Stimulated activated memory B cell treated with anti-CD40 and anti-IgM and Interleukin-4, amounts not matched to agents 10 μg/mL and 1 μg/mL and 100 μg/mL, for 72 hours (primary cell): ENCODE measurements at regions not wholly inside any gene's neighbourhood (a gene's known extent, or its start where the extent isn't known, plus 50 kb on each side); places are given as distances from the start of the nearest gene placed in this dataset.

ENCODE experiments used
- ATAC-seq: fragments of 150-1000 bp; cut with Tn5 transposase; 2 replicates; pipeline ENCODE4 v1.10.0; 2021
- H3K27ac Mint-ChIP-seq: one replicate; pipeline ENCODE4 v1.8.0; 2022; ENCODE audit warnings: mild to moderate bottlenecking, mixed read lengths
- H3K27me3 Mint-ChIP-seq: one replicate; pipeline ENCODE4 v1.8.0; 2022; ENCODE audit warnings: mixed read lengths
- H3K36me3 Mint-ChIP-seq: one replicate; pipeline ENCODE4 v1.8.0; 2022; ENCODE audit warnings: mixed read lengths
- H3K4me1 Mint-ChIP-seq: one replicate; pipeline ENCODE4 v1.8.0; 2022; ENCODE audit warnings: mixed read lengths
- H3K4me3 Mint-ChIP-seq: one replicate; pipeline ENCODE4 v1.8.0; 2022; ENCODE audit warnings: mild to moderate bottlenecking, moderate library complexity, mixed read lengths
- H3K9me3 Mint-ChIP-seq: one replicate; pipeline ENCODE4 v1.8.0; 2022; ENCODE audit warnings: mixed read lengths

GRCh38 chr13:59247171-59247570 lies 916.6 kb downstream of the DIAPH3 start:
- H3K27me3 Mint-ChIP-seq, result no peaks in the 10 kb centered on the region
- H3K27ac Mint-ChIP-seq, result no peak overlapping the region
- H3K4me1 Mint-ChIP-seq, result no peaks in the 10 kb centered on the region
- no peak for ATAC-seq
- H3K36me3 Mint-ChIP-seq, result no peaks in the 10 kb centered on the region
- no peak overlapping the region for H3K4me3 Mint-ChIP-seq
- no peaks in the 10 kb centered on the region for H3K9me3 Mint-ChIP-seq

GRCh38 chr13:59250336-59251189 lies 913.2 kb downstream of the DIAPH3 start:
- ATAC-seq, result no peak
- no peak overlapping the region for H3K4me3 Mint-ChIP-seq

GRCh38 chr13:59259165-59260000 lies 904.3 kb downstream of the DIAPH3 start:
- Mint-ChIP-seq H3K9me3 (peaks cover 4% of the 10 kb centered on the region), H3K27ac (no peak overlapping the region), H3K4me1 (no peaks in the 10 kb centered on the region), H3K27me3 (no peaks in the 10 kb centered on the region), H3K36me3 (no peaks in the 10 kb centered on the region), H3K4me3 (no peak overlapping the region)
- peak; percentile 12 for ATAC-seq

More at GRCh38 chr13:59250336-59251189, 913.2 kb downstream of the DIAPH3 start:
- peaks cover 8% of the 10 kb centered on the region for H3K9me3 Mint-ChIP-seq
- H3K36me3 Mint-ChIP-seq, result no peaks in the 10 kb centered on the region
- H3K4me1 Mint-ChIP-seq, result no peaks in the 10 kb centered on the region
- H3K27me3 Mint-ChIP-seq, result no peaks in the 10 kb centered on the region
- no peak overlapping the region for H3K27ac Mint-ChIP-seq

GRCh38 chr13:59261928-59262488 lies 901.7 kb downstream of the DIAPH3 start:
- Mint-ChIP-seq H3K27ac (no peak overlapping the region), H3K9me3 (peaks cover 5% of the 10 kb centered on the region), H3K4me3 (no peak overlapping the region), H3K4me1 (no peaks in the 10 kb centered on the region), H3K36me3 (no peaks in the 10 kb centered on the region), H3K27me3 (no peaks in the 10 kb centered on the region)
- ATAC-seq, result no peak

DNA sequence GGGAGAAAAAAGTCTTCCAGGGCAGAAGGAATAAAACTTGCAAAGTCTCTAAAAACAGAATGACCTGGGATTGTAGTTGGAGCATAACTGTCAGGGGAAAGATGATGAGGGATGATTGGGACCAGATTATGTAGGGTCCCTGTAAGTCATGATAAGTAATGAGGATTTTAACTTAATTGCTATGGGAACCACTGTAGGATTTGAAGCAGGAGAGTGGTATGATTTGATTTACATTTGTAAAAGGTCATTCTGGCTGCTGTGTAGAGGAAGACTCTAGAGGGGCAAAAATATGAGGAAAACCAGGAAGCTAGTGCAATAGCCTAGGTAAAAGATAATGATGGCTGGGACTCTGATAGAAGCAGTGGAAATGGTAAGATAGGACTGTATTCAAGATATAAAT lies 900.2 kb downstream of the DIAPH3 start:
- no peaks in the 10 kb centered on the region for H3K36me3 Mint-ChIP-seq
- no peak for ATAC-seq
- peaks cover 5% of the 10 kb centered on the region for H3K9me3 Mint-ChIP-seq
- H3K27ac Mint-ChIP-seq, result no peak overlapping the region
- H3K4me3 Mint-ChIP-seq, result no peak overlapping the region
- no peaks in the 10 kb centered on the region for H3K4me1 Mint-ChIP-seq
- no peaks in the 10 kb centered on the region for H3K27me3 Mint-ChIP-seq

GRCh38 chr13:59266478-59267063 lies 897.2 kb downstream of the DIAPH3 start:
- H3K4me3 Mint-ChIP-seq, result no peak overlapping the region
- ATAC-seq, result no peak
- peaks cover 5% of the 10 kb centered on the region for H3K9me3 Mint-ChIP-seq
- no peaks in the 10 kb centered on the region for H3K4me1 Mint-ChIP-seq
- no peaks in the 10 kb centered on the region for H3K27me3 Mint-ChIP-seq
- no peaks in the 10 kb centered on the region for H3K36me3 Mint-ChIP-seq
- no peak overlapping the region for H3K27ac Mint-ChIP-seq

DNA sequence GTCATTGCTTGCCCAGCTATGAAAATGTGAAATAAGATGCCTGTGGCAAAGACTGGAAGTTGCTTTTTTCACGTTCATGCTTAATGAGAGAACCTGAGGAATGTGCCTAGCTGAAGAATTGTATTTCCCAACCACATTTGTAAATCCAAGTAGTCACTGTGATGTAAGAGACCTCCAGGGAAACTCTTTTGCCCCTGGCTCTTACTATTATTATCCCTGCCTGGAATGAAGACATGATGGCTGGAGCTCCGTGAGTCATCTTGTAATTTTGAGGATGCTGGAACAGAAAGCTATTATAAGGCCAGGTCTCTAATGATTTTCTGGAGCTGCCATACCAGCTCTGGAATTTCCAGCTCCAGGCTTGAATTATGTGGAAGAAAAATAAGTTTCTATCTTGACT lies 894.3 kb downstream of the DIAPH3 start:
- no peak for ATAC-seq
- H3K4me3 Mint-ChIP-seq, result no peak overlapping the region
- no peaks in the 10 kb centered on the region for H3K4me1 Mint-ChIP-seq

DNA sequence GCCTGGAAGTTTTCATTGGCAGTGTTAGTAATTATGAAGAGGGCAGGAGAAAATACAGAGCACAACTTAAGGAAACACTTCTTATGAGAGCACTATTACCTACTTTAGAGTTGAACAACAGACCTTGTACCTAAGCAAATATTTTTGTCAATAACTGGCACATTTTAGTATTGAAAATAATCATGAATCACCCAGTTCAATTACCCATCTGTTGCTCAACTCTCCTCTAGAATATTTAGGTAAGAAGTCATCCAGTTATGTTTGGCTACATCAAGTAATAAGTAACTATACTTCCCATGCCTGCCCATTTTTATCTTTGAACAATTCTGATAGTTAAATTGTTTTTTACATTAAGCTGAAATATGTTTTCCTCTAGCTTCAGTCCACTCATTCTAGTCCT lies 893.4 kb downstream of the DIAPH3 start:
- Mint-ChIP-seq H3K36me3 (no peaks in the 10 kb centered on the region), H3K27ac (no peak overlapping the region)

More for the DNA sequence above, 894.3 kb downstream of the DIAPH3 start:
- peaks cover 5% of the 10 kb centered on the region for H3K9me3 Mint-ChIP-seq
- H3K36me3 Mint-ChIP-seq, result no peaks in the 10 kb centered on the region
- no peak overlapping the region for H3K27ac Mint-ChIP-seq
- H3K27me3 Mint-ChIP-seq, result no peaks in the 10 kb centered on the region

DNA sequence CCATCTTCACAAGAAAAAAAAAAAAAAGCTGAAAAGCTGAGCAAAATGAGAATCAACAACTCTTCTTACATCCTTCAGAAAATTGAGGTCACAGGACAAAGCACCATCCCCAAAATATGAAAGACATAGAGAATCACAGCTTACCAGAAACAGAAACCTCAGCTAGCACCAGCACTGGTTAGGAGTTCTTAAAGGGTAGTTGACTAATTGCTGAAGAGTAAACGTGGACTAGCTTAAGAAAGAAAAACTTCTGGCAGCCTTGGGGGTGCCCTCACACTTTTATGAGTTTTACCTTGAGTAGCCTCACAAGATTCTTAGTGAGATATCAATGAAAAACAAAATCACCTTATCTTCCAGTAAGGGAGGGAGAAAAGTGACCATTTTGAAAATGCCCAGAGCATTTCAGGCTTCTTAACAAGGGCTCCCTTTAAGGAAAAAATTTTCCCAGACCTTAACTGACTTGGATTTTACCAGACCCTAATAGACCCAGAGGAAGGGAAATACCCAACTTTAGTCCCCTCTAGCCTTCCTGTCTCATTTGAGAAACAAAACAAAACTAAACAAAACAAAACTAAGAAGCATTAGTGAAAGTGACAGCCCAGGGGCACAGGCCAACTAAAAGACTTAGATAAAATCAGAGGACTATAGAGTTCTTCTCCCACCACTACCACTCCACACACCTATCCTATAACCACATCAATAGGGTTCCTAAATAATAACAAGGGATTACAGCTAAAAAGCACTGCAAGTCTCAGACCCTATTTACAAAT lies 888.6 kb downstream of the DIAPH3 start:
- no peak for ATAC-seq
- no peaks in the 10 kb centered on the region for H3K9me3 Mint-ChIP-seq
- no peak overlapping the region for H3K27ac Mint-ChIP-seq
- no peaks in the 10 kb centered on the region for H3K36me3 Mint-ChIP-seq
- H3K4me1 Mint-ChIP-seq, result no peaks in the 10 kb centered on the region
- H3K4me3 Mint-ChIP-seq, result no peak overlapping the region
- no peaks in the 10 kb centered on the region for H3K27me3 Mint-ChIP-seq

More for the DNA sequence above, 893.4 kb downstream of the DIAPH3 start:
- no peaks in the 10 kb centered on the region for H3K4me1 Mint-ChIP-seq
- no peaks in the 10 kb centered on the region for H3K27me3 Mint-ChIP-seq
- no peak overlapping the region for H3K4me3 Mint-ChIP-seq
- ATAC-seq, result no peak
- no peaks in the 10 kb centered on the region for H3K9me3 Mint-ChIP-seq

- no peaks in the 10 kb centered on the region for H3K4me1 Mint-ChIP-seq
- H3K36me3 Mint-ChIP-seq, result no peaks in the 10 kb centered on the region
- no peak overlapping the region for H3K4me3 Mint-ChIP-seq
- H3K27me3 Mint-ChIP-seq, result no peaks in the 10 kb centered on the region
- H3K9me3 Mint-ChIP-seq, result no peaks in the 10 kb centered on the region
- no peak for ATAC-seq
- no peak overlapping the region for H3K27ac Mint-ChIP-seq
These were observed 887.3 kb downstream of the DIAPH3 start for GRCh38 chr13:59276436-59276835.

DNA sequence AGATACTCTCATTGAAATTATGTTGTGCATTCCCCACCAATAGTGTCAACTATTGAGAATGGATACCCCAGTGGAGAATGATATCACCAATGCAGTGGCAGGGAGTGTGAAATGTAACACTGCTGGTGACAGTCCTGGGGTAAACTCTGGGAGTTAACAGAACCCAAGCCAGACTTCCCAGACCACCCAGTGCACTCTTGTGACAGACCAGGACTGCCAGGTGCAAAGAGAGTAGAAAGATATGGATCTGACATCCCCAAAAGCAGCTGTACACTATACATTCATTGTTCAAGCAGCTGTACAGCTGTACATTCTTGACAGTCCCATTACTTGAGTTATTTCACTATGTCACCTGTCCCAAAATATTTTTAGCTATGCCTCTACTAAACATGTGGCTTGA lies 886.6 kb downstream of the DIAPH3 start:
- Mint-ChIP-seq H3K36me3 (no peaks in the 10 kb centered on the region), H3K27ac (no peak overlapping the region), H3K9me3 (no peaks in the 10 kb centered on the region), H3K27me3 (no peaks in the 10 kb centered on the region), H3K4me3 (no peak overlapping the region), H3K4me1 (no peaks in the 10 kb centered on the region)
- ATAC-seq, result peak; percentile 48

DNA sequence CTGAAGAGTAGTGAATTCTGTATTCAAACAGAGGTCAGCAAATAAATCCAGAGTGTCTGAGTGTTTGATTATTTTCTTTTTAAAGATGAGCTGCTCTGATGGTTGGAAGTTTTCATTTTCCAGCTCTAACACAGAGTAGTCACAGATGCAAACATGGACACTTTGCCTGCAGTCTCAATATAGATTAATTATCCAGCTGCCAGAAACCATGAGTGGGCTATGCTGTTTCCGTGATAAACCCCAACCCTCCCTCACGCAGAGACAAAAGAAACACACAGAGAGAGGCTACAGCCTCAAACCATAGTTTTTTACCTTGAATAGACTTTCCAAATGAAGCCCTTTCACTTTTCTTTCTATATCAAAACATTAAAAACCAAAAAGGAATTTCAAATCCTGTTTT lies 884.7 kb downstream of the DIAPH3 start:
- ATAC-seq, result no peak
- no peaks in the 10 kb centered on the region for H3K4me1 Mint-ChIP-seq
- H3K4me3 Mint-ChIP-seq, result no peak overlapping the region
- no peak overlapping the region for H3K27ac Mint-ChIP-seq
- H3K27me3 Mint-ChIP-seq, result no peaks in the 10 kb centered on the region
- H3K9me3 Mint-ChIP-seq, result no peaks in the 10 kb centered on the region
- H3K36me3 Mint-ChIP-seq, result no peaks in the 10 kb centered on the region

GRCh38 chr13:59279576-59279975 lies 884.2 kb downstream of the DIAPH3 start:
- Mint-ChIP-seq H3K4me1 (no peaks in the 10 kb centered on the region), H3K4me3 (no peak overlapping the region), H3K9me3 (no peaks in the 10 kb centered on the region), H3K27me3 (no peaks in the 10 kb centered on the region), H3K27ac (no peak overlapping the region), H3K36me3 (no peaks in the 10 kb centered on the region)
- no peak for ATAC-seq

DNA sequence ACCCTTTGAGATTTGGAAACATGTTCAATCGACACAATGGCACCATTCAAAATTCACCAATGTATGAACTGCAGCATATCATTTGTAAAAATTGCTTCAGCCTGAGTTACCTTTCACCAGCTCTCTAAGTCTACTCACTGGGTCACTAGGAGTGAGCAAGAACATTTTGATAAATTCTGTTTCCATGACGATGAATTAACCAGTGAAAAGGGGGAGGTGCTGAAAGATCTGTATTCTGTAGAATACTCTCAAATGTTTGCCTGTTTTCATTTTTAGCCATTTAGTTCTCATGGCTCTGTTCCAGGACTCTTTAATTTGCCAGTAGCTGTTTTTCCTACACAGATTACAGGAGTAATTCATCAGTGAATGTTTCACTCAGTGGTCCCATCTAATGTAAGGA lies 883.4 kb downstream of the DIAPH3 start:
- Mint-ChIP-seq H3K36me3 (no peaks in the 10 kb centered on the region), H3K9me3 (no peaks in the 10 kb centered on the region), H3K4me3 (no peak overlapping the region), H3K27ac (no peak overlapping the region), H3K27me3 (no peaks in the 10 kb centered on the region), H3K4me1 (no peaks in the 10 kb centered on the region)
- no peak for ATAC-seq

- no peak for ATAC-seq
- H3K27me3 Mint-ChIP-seq, result no peaks in the 10 kb centered on the region
- no peak overlapping the region for H3K4me3 Mint-ChIP-seq
- no peaks in the 10 kb centered on the region for H3K4me1 Mint-ChIP-seq
- H3K27ac Mint-ChIP-seq, result no peak overlapping the region
- no peaks in the 10 kb centered on the region for H3K9me3 Mint-ChIP-seq
- no peaks in the 10 kb centered on the region for H3K36me3 Mint-ChIP-seq
These were observed 882.3 kb downstream of the DIAPH3 start for GRCh38 chr13:59281453-59281852.
